HG02870 (cell line): ENCODE measurements at regions not wholly inside any gene's neighbourhood (a gene's known extent, or its start where the extent isn't known, plus 50 kb on each side); places are given as distances from the start of the nearest gene placed in this dataset.
"Not testable (repeated sequence)": the region's sequence is repeated elsewhere in the genome, so short reads cannot be mapped to it uniquely, and the experiment has no call there.

ENCODE experiments used
- ATAC-seq: cut with Tn5 transposase; IDR thresholded peaks from one replicate; pipeline ENCODE4 v1.9.1; 2021; ENCODE audit warnings: mild to moderate bottlenecking, moderate library complexity; ENCODE audit not compliant: unreplicated experiment

- no peak for ATAC-seq
Measured at GRCh38 chr13:79898202-79898826, 417.4 kb downstream of the NDFIP2 start.

DNA sequence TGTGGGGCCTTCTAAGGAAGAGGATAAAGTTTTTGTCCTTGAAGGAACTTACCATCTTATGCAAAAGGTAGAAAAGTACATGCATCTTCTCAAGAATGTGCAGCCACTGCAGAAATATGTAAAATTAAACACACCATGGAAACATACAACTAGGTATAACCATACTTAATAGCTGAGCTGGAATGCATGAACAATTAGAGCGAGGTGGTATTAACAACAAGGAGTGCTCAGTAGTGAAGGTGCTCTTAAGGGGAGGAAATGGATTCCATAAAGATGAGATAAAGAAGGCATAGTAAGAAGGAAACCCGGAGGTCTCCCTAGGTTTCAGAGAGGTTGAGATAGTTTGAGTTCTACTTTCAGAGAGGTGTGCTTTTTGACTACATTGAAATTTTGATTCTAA is 415.9 kb downstream of the NDFIP2 start:
- no peak for ATAC-seq

DNA sequence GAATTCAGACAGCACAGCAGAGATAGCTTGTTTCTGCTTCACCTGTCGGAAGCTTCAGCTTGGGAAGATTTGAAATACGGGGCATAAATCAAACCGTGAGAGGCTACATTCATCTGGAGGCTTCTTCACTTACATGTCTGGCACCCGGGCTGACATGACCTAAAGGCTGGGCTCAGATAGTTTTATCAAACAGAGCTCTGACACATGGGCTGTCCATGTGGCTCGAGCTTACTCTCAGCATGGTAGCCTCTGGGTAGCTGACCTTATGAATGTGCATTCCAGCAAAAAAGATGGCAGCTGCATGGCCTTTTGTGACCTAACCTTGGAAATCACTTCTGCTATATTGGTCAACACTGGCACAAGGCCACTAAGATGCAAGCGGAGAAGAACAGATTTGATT is 414.5 kb downstream of the NDFIP2 start:
- no peak for ATAC-seq

GRCh38 chr13:79887278-79887677 is 406.3 kb downstream of the NDFIP2 start:
- ATAC-seq: not testable (repeated sequence)

- ATAC-seq: no peak
Measured at GRCh38 chr13:79886601-79887000, 405.6 kb downstream of the NDFIP2 start.

GRCh38 chr13:79884890-79885289 is 403.9 kb downstream of the NDFIP2 start:
- ATAC-seq: no peak

- no peak for ATAC-seq
Measured at GRCh38 chr13:79883216-79883615, 402.3 kb downstream of the NDFIP2 start.

DNA sequence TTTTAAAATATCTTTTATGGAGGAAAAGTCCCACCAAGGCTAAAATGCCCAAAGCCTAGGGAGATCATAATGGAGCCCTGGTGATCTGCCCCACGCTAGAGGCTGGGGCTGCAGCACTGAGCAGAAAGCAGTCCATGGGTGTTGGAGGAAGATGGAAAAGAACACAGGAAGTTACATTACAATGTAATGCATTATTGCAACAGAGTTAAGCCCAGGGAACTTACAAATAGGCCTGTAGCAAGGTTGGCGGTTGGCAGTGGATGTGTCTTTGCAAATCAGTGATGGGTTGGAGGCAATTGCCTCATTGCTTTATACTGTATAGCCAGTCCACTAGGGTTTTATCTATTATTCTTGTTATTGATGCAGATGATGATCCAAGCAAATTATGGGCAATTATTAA is 399.9 kb downstream of the NDFIP2 start:
- ATAC-seq: no peak

DNA sequence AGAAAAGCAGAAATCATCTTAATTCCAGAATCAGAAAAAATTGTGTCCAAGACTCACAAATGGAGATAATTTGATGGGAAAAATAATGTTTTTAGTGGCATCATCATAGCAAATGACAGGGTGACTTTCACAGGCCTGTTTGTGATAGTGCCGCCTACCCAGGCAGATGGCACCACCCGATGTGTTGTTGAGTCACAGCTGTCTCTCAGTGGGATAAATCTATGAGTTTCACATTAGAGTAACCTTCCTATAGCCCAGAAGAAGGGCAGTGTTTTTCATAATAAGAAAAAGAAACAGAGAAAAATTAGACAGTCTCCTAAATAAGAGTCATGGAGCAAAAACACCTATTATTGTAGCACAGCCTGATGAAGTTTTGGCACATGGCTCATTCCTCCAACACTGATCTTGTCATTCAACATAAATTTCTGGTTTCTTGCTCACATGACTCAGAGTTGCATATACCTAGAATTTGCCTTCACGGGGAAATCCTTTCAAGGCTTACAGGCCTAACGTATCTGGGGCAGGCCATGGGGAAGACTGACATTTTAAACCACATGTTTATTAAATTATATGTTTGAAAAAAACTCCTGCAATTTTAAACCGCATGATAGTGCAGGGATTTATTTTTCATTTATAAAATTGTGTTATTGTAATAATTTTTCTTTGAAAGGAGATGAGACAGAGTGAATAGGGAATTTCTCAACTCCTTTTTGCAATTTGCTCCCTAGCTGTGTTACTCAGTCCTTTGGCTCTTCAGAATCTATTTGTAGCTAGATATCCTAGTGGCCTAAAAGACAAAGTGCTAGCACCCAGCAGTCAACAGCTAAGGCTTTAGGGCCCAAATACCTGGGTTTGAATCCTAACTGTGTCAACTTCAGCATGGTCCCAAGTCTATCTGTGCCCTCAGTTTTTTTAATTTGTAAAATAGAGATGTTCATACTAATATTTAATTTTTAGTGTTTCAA is 393.7 kb downstream of the NDFIP2 start:
- ATAC-seq: no peak

DNA sequence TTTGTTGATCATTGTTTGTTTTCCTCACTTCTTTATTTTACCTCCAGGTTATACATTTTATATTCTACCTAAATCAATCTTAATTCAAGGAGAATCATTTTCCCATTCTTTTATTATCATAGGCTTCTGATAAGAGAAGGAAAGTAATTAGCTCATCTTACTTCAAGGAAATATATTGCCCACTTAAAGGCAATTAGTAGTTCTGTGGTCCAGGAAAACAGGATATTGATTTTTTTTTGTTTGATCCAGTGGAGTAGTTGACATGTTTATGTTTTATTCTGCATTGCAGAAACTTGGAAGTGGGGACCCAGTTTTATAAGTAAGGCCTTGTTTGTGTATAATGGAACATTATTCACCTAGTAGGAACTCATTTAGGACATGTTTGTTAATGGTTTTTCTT is 390.6 kb downstream of the NDFIP2 start:
- no peak for ATAC-seq

GRCh38 chr13:79870766-79871165 is 389.8 kb downstream of the NDFIP2 start:
- ATAC-seq: no peak

DNA sequence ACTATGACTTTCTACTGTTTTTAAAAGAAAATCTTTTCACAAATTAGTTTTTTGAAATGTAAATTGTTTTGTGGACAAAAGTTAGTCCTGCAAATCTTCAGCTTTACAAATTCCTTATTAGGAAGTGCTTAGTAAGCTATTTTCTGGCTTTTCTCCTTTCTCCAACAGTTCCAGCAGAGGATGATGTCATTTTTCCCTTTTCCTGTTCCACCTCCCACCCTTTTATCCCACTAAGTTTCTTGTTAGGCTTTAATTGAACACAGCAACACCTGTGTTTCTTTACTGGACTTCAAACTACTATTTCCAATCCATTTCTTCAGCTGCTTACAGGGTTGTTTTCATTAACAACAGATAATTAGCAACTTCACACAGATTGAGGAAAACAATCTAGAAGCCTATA is 389.2 kb downstream of the NDFIP2 start:
- no peak for ATAC-seq

GRCh38 chr13:79869326-79869725 is 388.4 kb downstream of the NDFIP2 start:
- ATAC-seq: no peak

- no peak for ATAC-seq
Measured at GRCh38 chr13:79867254-79867653, 386.3 kb downstream of the NDFIP2 start.

DNA sequence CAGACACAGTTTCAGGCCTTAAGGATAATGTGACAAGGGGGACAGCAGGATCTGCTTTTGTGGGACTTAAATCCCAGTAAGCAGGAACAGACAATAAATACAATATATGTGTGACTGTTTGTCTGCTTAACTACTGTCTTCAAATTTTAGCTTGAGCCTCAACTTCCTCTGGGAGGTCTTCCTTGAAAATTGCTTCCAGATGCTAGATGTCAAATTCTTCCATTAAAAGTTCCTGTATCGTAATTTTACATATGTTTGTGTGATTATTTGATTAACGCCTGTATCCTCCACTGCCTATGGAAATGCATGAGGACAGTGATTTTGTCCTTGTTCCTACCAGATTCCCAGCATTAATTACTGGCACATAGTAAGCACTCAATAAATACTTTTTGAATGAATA is 385.5 kb downstream of the NDFIP2 start:
- ATAC-seq: no peak

DNA sequence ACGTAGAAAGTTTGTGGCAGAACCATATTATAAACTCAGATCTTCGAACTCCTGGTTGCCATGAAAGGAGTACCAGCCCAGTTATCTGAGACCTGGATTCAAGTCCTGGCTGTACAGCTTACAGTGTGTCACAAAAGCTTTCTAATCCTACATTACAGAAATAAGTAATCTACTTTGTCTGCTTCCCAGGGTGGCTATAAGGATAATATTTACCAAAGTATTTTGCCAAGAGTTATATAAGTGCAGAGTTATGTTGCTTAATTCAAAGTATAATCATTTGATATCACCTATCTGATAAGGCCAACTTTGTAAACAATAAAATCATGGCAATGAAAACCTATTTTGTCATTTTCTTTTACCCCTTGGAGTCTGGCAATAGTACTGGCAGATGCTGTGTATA is 381.6 kb downstream of the NDFIP2 start:
- no peak for ATAC-seq

GRCh38 chr13:79861731-79862130 is 380.8 kb downstream of the NDFIP2 start:
- no peak for ATAC-seq

DNA sequence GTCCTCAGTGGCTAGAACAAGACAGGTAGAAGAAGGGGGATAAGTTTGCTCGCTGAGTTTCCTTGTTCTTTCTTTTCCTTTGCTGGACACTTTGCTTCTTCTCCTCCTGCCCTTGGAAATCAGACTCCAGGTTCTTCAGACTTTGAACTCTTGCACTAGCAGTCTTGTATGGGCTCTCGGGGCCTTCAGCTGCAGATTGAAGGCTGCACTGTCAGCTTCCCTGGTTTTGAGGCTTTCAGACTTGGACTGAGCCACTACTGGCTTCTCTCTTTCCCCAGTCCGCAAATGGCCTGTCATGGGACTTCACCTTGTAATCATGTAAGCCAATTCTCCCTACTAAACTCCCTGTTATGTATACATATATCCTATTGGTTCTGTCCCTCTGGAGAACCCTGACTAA is 379.8 kb downstream of the NDFIP2 start:
- ATAC-seq: no peak

- ATAC-seq: no peak
Measured at GRCh38 chr13:79859756-79860155, 378.8 kb downstream of the NDFIP2 start.

DNA sequence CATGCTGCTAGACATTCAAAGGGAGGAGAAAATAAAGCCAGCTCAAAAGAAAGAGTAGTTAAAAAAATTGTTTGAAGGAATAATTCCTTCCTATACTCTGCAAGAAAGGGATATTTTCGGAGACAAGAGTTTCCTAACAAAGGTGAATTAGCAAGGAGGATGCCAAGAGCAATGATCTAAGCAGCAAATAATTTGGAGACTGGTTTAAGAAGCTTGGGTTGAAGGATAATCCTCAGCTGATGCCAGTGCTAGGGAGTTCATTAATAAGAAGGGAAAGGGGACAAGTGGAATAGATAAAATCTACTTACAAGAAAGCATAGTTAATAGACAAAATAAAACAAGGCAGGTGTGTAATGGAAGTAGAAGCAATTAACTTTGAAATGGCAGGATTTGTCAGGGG is 372.3 kb downstream of the NDFIP2 start:
- ATAC-seq: no peak

DNA sequence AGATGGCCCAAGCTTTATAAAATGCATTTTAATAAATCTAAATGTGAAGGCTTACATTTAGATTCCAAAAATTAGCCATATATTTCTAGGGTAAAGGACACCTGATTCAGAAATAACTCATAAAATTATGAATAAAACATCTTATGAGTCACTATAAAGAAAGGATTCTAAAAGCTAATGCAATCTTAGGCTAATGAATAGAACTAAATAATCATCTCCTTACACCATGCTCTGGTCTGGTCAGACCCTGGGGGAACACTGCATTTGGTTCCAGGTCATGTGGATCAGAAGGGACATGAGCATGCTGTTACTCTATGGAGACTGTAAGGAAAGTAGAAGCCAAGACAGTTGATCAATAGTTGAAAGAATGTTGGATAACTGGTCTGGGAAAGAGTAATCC is 370.4 kb downstream of the NDFIP2 start:
- ATAC-seq: no peak

GRCh38 chr13:79847882-79848592 is 367.1 kb downstream of the NDFIP2 start:
- no peak for ATAC-seq
